Stimulated activated CD8-positive, alpha-beta memory T cell treated with anti-CD3 and anti-CD28 coated beads, Interleukin-2, amount 100 ng/mL, for 1 hour (primary cell): ENCODE measurements at regions not wholly inside any gene's neighbourhood (a gene's known extent, or its start where the extent isn't known, plus 50 kb on each side); places are given as distances from the start of the nearest gene placed in this dataset.
"Not testable (repeated sequence)": the region's sequence is repeated elsewhere in the genome, so short reads cannot be mapped to it uniquely, and the experiment has no call there.

Source experiments
- DNase-seq, 2 donors: peaks; one replicate each; pipeline ENCODE4 v3.0.0-alpha.2; 2020; ENCODE audit warnings: low read depth in 2 of 2

DNA sequence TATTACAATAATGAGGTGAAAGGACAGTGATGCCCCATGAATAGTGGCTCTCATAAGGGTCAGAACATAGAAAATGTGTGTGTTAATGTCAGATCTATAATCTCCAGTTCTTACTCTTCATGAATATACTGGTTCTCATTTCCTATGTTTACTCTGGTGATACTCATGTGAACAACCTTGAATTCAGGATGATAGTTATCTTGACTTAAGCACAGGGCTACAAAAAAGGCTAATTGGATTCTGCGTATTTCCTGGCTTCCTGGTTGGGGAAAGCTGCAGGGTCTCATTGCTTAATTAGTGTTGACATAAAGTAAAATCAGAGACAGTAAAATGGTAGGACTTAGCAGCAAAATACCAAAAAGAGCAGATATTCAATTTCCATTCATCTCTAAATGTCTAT, 1316.8 kb upstream of the RAG2 start:
- DNase-seq, result no peak

DNA sequence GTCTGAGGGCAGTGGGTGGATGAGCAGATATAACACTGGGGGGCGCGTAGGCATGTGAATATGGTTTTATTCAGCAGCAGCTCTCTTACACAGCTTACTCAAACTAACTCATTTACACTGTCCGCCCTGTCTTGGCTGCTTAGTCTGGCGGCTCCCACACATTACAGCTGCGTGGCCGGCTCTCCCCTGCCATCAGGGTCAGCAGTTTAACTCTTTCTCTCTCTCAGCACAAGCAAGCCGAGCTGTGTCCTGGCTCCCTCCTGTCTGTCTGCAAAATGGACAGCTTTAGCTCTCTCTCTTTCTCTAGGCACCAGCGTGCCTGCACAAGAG, 1310.1 kb upstream of the RAG2 start:
- DNase-seq, result no peak

DNA sequence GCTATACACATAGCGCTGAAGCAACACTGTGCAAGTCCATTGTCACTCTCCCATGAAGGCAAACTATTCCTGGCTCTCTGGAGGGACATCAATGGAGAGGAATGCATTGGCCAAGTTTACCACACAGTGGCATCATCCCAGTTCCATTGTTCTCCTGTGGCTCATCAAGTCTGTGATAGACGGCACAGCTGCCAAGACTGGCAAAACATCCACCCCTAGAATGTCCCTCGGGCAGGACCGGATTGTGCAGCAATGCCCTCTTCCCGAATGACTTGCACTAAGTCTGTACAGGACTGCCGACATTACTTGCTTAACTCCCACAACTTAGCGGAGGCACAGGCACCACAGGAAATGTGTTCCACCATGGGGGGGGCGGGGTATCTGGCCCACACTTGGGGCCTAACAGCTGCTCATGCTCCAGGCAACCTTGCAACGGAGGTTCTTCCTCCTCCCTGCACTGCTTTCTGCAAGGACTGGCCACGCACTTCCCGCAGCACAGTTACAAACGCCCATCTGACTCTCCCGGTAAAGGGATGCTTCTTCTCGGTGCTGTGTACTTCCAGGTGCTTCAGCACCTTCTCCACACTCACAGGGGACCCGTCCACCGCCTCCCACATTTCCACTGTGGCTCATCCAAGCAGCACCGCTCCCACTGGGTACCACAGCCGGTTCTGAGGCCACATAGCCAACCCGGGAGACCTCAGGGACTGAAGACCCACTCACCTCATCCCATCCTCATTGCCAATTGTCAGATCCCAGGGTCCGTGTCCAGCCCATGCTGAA, 1309.6 kb upstream of the RAG2 start:
- DNase-seq, result no peak

DNA sequence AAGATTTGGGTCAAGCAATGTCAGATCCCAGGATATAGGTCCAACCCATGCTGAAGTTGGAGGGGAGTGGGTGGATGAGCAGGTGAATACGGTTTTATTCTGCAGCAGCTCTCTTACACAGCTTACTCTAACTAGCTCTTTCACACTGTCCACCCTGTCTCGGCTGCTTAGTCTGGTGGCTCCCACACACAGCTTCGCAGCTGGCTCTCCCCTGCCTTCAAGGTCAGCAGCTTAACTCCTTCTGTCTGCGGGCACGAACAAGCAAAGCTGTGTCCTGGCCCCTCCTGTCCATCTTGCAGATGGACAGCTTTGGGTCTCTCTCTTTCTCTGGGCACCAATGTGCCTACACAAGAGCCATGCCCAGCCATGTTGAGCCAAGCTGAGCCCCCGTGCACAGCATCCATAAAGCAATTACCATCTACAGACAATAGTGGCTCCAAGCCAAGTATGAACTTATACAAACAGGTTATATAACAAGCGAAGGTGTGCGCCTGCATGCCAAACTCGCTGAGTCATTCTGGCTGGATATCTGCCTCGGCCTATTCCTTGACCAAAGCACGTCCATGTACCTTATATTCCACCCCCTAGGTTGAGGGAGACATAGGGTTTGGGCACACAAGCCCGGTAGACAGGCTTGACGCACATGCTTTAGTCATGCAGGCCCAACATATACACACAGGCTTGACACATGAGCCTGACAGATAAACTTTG, 1307.8 kb upstream of the RAG2 start:
- DNase-seq, result no peak

DNA sequence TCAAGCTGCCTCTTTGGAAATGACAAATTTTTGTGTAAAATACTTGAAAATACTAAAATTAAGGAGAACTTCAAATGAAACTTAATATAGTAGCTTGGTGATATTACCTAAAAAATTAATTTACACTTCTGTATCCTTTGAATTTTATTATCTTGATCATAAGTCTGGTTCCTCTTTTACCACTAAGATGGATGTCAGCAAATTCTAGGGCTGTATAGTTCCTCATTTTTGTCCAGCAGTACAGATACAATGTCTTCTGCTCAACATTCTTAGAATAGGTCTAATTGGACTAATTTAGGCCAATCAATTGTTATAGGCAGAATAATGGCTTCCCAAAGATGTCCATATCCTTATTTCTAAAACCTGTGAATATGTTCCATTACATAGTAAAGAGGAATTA, 1298.0 kb upstream of the RAG2 start:
- no peak for DNase-seq

DNA sequence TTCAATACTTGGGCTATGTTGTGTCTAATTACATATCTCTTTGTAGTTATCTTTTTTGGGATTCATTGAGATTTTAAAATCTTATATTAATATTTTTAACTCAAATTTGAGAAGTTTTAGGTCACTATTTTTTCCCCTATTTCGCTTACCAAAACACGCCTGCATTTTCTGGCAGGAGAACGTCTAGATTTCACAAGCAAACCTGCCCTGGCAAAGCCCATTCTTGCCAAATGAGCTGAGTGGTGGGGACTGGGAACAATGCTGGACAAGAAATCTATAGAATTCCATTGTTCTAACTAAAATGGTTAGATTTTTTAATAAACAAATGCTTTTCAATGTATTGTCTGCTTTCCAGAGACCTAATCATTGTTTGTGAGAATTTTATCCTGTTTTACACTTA, 1283.7 kb upstream of the RAG2 start:
- no peak for DNase-seq

DNA sequence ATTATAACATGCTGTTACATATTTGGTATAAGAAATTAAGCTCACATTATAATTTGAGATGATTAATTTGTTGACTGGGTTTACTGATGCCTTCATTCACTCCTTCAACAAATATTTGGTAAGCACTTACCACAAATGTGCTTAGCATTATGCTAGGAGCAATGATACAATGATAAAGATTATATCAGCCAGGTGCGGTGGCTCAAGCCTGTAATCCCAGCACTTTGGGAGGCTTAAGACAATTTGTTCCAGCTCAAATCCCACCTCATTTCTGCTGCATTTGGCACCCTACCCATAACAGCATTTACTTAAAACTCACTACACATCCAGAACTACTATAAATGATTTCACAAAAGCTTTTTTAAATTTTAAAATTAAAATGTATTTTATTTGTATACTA, 1263.6 kb upstream of the RAG2 start:
- no peak for DNase-seq

DNA sequence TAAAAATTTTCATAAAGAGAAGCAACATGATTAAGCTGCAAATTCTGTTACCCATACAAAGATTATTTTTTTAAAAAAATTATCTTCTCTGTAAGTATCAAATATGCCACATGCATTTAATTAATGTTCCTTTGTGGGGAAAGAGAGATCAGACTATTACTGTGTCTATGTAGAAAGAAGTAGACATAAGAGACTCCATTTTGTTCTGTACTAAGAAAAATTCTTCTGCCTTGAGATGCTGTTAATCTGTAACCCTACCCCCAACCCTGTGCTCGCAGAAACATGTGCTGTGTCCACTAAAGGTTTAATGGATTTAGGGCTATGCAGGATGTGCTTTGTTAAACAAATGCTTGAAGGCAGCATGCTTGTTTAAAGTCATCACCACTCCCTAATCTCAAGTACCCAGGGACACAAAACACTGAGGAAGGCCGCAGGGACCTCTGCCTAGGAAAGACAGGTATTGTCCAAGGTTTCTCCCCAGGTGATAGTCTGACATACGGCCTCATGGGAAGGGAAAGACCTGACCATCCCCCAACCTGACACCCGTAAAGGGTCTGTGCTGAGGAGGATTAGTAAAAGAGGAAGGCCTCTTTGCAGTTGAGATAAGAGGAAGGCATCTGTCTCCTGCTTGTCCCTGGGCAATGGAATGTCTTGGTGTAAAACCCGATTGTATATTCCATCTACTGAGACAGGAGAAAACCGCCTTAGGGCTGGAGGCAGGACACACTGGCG, 1260.9 kb upstream of the RAG2 start:
- DNase-seq, result not testable (repeated sequence)

DNA sequence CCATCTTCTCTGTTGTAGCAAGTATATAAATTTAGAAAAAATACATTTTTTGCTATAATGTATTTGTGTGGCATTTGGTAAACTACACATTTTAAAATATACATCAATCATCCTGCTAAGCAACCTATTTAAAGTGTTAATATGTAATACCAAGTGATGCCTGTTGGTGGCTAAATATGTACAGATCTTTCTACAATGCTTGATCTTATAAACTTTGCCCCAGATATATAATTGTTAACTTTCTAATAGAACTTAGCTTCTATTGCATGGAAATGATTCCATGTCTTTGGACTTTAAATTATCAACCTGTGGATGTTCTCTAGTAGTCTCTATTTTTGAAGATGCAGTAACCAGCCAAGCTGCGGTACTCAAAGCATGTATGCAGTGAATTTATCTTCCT, 1260.4 kb upstream of the RAG2 start:
- no peak for DNase-seq

DNA sequence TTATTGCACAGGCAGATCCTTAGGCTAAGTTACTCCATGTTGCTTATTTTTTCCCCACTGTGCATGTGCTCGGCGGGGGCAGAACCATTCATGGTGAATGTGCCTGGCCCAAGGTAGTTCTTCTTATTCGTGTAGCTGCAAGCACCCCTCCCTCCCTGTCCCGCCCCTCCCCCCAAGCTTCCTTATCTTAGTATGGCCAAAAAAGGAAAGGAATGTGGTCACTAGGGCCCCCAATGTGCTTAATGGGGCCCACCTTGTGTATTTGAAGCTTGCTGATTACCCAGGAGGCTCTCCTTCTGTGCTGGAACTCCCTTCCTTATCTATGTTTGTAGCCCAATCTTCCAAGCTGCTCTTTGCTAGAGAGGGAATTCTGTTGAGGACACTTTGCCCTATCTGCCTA, 1259.7 kb upstream of the RAG2 start:
- no peak for DNase-seq

DNA sequence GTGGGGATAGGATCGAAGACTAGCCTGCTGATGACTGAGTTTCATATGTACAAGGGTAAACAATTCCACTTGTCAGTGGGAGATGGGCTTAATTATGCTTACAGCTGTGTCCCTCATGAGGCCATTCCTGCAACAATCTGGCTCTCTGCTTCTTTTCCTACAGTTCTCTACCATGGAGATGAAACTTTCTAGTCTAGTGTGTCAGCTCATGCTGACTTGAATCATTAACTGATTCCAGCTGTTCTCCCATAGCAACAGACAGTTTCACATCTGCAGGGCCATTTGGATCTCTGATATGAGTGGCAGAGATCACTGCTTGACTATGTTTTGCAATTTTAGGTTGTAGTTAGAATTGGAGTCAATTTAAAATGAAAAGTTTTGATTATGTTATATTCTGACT, 1251.7 kb upstream of the RAG2 start:
- no peak for DNase-seq

DNA sequence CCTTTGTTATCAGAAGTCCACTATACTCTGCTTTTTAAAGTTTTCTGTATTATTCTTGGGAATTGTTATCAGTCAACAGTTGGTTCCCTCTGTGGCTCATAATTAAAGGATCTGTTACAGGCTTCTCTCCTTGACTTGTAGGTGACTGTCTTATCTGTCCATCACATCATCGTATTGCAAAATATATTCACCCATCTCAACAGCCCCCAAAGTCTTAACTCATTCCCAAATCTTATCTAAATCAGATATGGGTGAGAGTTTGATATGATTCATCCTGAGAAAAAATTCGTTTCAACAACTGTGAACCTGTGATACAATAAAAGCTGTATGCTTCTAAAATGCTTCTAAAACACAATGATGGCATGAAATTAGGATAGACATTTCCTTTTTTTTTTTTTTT, 1245.6 kb upstream of the RAG2 start:
- no peak for DNase-seq

DNA sequence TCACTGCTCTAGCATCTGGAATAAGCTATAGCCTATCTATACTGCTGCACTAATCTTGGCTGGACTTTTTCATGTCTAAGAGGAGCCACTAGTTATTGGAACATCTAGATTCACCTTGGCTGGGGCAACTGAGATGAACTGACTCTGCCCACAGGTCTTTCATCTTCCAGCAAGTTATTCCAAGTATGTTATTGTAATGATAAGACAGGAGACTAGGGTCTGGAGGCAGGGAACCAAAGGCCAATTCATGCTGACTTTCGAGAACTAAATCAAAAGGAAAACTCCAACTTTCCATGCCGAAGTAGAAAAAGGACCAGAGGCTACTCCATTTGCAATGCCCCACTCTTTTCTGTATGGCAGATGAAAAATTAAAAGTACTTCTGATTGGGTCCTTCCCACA, 1243.0 kb upstream of the RAG2 start:
- DNase-seq, result no peak

DNA sequence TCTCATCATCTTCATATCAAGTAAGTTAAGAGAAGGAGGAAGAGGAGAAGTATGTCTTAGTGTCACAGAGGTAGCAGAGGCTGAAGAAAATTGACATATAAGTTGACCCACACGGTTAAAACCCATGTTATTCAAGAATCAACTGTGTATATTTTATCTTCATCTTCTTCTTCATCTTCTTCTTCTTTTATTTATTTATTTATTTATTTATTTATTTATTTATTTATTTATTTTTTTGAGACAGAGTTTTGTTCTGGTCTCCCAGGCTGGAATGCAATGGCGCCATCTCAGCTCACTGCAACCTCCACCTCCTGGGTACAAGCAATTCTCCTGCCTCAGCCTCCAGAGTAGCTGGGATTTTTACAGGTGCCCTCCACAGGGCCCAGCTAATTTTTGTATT, 1242.3 kb upstream of the RAG2 start:
- DNase-seq, result not testable (repeated sequence)

DNA sequence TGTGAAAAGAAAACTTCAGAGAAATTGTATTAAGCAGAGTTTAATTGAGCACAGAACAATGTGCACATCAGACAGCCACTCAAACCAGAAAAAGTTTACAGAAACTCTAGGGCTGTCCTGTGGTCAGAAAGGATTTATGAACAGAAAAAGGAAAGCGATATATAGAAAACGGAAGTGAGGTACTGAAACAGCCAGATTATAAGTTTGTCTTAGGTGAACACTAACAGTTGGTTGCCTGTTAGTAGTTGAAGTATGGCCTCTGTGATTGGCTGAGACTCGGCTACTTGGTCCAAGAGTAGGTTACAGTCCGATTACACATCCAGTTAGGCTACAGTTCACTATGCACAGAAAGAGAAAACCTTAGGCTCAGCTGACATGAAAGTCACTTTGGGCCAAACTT, 1232.5 kb upstream of the RAG2 start:
- no peak for DNase-seq

DNA sequence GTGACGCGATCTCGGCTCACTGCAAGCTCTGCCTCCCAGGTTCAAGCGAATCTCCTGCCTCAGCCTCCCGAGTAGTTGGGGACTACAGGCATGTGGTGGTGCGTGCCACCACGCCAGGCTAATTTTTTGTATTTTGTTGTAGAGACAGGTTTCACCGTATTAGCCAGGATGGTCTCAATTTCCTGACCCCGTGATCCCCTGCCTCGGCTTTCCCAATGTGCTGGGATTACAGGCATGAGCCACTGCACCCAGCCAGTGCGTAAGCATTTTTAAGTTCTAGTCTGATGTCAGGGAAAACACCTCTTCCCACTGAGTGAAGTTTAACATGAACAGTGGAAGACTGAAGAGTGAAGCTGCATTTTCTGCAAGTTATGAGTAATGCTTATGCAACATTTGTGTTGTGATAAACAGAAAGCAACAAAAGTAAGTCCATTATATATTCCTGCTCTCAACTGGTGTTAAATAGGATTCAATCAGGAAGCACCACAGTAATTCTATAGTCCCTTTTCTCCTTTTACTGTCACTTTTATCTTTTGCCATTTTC, 1219.8 kb upstream of the RAG2 start:
- no peak for DNase-seq

DNA sequence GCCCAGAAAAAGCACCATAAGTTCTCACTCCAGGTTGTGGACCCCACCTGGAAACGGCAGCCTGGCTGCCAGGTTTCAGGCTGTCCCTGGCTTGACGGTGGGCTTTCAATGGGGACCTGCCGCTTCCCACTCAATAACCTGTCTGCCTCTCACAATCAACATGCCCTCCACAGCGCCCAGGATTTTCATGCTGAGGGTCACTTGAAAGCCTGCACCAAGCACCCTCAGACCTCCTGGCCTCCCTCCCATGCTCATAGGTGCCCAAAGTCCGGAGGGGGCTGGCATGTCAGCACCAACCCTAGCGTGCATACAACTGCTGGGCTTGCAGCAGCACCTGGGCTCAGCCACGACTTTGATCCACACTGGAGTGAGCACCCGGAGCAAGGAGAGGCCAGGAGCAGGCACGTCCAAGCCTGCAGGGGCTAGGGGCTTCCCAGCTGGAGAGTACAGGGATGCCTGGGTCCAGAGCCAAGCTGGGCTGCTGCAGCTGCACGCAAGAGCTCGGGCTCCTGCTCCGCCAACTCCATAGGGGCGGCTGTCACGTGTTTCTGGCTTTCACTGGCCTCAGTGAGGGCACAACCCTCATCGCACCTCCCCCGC, 1214.3 kb upstream of the RAG2 start:
- no peak for DNase-seq

DNA sequence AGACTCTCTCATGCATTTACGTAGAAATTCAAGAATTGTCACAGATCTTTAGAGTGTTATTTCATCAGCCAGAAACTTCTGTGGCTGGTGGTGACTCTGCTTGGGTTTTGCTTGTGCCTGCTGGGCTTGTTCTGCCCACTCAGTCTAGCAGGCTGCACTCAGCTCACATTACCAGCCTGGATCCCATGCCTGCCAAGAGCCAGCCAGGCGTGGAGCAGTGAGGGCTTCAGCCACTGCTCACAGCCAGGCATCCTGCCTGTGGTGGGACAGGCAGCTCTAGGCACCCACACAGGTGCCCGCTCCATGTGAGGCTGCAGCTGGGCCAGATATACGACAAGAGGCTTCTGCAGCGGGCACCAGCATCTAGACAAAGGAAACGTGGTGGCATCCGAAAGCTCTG, 1213.3 kb upstream of the RAG2 start:
- no peak for DNase-seq

DNA sequence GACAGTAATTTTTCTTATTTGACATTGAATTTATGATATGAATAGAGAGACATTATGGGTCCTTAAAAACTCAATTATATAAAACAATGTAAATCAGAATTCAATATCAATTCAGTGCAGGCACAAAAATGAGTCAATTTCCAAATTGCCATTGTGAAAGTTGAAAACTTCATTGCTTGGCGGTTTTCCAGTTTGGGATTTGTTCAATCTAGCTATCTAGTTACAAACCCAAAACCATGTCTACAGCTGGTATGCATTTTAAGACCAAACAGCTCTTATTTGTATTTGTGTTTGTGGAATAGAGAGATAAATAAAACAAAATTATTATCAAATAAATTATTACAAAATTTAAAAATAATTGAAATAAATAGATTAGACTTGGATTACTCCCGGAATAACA, 1206.6 kb upstream of the RAG2 start:
- no peak for DNase-seq

DNA sequence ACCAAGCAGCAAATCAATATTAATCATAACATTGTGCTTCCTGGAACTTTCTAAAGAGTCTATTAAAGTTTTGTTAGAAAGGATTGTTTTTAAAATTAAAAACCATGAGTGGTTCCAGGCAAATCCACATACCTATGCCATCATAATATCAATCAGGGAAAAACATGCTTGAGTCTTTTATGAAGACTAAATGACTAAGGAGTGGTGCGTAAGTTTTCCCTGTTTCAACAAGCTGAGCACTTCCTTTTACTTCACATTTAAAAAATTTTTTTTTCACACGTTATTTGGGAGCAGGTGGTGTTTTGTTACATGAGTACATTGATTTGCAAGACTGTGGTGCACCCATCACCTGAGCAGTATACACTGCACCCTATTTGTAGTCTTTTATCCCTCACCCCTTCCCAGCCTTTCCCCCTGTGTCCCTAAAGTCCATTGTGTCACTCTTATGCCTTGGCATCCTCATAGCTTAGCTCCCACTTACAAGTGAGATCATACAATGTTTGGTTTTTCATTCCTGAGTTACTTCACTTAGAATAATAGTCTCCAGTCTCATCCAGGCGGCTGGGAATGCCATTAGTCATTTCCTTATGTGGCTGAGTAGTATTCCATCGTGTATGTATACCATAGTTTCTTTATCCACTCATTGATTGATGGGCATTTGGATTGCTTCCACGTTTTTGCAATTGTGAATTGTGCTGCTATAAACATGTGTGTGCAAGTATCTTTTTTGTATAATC, 1190.3 kb upstream of the RAG2 start:
- DNase-seq, result no peak

DNA sequence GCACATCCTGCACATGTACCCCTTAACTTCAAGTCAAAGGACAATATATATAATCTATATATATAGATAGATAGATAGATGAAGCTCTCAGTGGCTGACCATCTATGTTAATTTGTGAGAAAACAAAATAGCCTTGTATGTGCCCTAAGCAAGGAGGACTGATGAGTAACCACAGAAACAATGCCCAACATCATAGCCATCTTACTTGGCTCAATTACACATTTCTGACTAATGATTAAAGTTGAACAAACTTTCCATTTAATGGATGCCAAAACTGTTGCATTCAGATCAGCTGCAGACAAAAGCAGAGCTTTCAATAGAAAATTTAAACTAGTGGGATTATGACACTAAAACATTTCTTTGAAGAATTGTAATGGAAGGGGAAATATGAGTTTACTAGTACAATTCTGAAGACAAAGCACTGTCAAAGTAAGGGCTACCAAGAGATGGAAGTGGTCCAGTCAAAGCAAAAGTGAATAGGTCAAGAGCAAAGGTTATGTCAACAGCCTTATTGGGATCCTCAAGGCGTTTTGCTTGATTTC, 1188.2 kb upstream of the RAG2 start:
- DNase-seq, result no peak
